GM12865 (cell line): ENCODE measurements at regions not wholly inside any gene's neighbourhood (a gene's known extent, or its start where the extent isn't known, plus 50 kb on each side); places are given as distances from the start of the nearest gene placed in this dataset.

Experiments used
- DNase-seq: peaks from one replicate; pipeline ENCODE4 v3.0.0; 2010; ENCODE audit warnings: low read depth
- H3K4me3 ChIP-seq: 2 replicates; pipeline ENCODE4 v1.5.1; 2011; ENCODE audit warnings: mild to moderate bottlenecking, low read depth, low read length, control low read depth
- TF ChIP-seq, protein P1 (sequence below): IDR thresholded peaks from 2 replicates; pipeline ENCODE4 v1.5.1; 2011; ENCODE audit warnings: low read length, control low read depth, low read depth, inconsistent platforms; ENCODE audit not compliant: insufficient read depth; ENCODE audit errors: missing control alignments

GRCh38 chr11:28969832-28970231 lies 861.6 kb downstream of the METTL15 start:
- TF ChIP-seq, protein P1, sequence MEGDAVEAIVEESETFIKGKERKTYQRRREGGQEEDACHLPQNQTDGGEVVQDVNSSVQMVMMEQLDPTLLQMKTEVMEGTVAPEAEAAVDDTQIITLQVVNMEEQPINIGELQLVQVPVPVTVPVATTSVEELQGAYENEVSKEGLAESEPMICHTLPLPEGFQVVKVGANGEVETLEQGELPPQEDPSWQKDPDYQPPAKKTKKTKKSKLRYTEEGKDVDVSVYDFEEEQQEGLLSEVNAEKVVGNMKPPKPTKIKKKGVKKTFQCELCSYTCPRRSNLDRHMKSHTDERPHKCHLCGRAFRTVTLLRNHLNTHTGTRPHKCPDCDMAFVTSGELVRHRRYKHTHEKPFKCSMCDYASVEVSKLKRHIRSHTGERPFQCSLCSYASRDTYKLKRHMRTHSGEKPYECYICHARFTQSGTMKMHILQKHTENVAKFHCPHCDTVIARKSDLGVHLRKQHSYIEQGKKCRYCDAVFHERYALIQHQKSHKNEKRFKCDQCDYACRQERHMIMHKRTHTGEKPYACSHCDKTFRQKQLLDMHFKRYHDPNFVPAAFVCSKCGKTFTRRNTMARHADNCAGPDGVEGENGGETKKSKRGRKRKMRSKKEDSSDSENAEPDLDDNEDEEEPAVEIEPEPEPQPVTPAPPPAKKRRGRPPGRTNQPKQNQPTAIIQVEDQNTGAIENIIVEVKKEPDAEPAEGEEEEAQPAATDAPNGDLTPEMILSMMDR = no peak
- no peak for DNase-seq
- no peak overlapping the region for H3K4me3 ChIP-seq

DNA sequence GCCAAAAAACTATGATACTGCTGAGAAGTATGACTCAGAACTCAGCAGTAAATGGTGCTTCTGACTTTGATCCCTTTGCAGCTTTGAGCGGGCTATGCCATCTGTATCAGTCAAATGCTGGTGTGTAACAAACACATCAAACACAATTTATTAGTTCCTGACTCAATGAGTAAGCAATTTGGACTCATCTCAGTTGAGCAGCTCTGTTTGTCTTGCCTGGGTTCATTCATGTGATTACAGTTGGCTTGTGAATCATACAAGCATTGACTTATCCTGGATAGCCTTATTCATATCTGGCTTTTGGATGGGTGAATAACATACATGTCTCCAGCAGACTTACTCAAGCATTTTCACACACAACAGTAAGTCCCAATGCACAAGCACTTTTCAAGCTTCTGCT lies 858.8 kb downstream of the METTL15 start:
- TF ChIP-seq, protein P1 = no peak
- no peak overlapping the region for H3K4me3 ChIP-seq
- no peak for DNase-seq

DNA sequence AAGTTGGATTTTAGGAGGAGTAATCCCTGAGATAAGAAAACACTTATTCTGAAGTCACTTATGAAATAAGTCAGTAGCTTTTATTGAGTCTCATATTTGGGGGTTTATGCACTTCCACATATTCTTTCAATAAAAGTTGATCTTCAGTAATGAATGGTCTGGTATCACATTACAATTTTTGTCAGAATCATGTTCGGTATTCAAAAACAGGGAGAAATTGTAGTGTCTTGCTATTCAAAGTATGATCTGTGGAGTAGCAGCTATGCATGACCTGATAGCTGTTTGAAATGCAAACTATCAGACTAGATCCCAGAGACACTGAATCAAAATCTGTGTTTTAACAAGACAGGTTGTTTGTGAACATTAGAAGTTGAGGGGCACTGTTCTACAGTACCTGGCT lies 857.6 kb downstream of the METTL15 start:
- H3K4me3 ChIP-seq = no peak overlapping the region
- DNase-seq = no peak
- TF ChIP-seq, protein P1 = no peak

- H3K4me3 ChIP-seq = no peak overlapping the region
- TF ChIP-seq, protein P1 = no peak
- no peak for DNase-seq
Measured at GRCh38 chr11:28964811-28965210, 856.6 kb downstream of the METTL15 start.

DNA sequence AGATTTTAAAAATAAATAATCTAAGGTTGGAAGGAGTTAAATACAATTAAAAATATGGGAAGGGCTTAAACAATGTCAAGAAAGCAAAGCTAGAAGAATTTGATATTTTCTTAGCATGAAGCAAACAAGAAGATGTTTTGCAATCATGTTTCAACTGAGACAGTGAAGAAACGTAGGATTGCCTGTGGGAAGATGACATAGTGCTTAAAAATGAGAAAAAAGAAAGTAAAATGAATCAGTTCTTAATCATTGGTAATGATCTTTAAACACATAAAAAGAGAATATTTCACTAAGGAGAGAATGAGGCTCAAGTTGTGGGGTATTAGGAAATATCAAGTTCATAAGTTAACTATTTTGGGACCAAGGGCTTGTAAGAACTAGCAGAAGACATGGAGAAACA lies 855.0 kb downstream of the METTL15 start:
- no peak for DNase-seq
- H3K4me3 ChIP-seq = no peak overlapping the region
- TF ChIP-seq, protein P1 = no peak

DNA sequence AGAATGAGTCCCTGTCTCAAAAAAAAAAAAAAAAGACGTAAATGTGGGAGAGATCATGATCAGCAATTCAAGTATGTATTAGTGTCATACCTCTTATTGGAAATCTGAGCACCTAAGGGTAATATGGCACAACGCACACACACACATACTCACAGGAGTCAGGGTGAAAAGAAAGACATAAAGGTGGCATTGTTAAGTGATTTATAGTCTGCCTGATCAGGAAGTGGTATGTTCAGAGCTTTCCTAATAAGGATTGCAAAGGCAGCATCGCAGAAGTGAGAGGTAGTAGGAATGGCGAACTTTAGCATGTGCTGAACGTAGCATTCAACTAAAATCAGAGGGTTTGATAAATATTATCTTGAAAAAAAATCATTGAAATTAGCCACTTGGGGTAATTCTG lies 854.3 kb downstream of the METTL15 start:
- TF ChIP-seq, protein P1 = no peak
- no peak overlapping the region for H3K4me3 ChIP-seq
- no peak for DNase-seq

DNA sequence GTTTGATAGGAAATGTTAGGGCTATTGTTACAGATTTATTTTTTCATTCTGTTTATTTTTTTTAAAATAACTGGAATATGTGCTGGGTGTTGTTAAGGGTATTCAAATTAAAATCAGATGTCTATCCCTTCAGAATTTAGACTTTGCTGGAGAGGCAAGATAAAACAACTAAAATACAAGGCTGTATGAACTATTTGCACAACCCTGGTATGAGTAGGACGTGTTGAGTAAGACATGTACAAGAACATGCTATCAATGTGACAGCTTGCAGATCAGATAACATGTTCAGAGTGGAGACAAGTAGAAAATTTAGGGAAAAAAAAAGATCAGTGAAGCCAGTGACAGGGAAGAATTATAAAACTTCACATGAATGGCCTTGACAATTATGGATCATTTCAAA lies 853.5 kb downstream of the METTL15 start:
- no peak for DNase-seq
- no peak overlapping the region for H3K4me3 ChIP-seq
- TF ChIP-seq, protein P1 = no peak
